HG03108 (cell line): ENCODE measurements at regions not wholly inside any gene's neighbourhood (a gene's known extent, or its start where the extent isn't known, plus 50 kb on each side); places are given as distances from the start of the nearest gene placed in this dataset.

ENCODE experiments used
- ATAC-seq: cut with Tn5 transposase; IDR thresholded peaks from one replicate; pipeline ENCODE4 v1.9.1; 2021; ENCODE audit warnings: moderate library complexity; ENCODE audit not compliant: unreplicated experiment

DNA sequence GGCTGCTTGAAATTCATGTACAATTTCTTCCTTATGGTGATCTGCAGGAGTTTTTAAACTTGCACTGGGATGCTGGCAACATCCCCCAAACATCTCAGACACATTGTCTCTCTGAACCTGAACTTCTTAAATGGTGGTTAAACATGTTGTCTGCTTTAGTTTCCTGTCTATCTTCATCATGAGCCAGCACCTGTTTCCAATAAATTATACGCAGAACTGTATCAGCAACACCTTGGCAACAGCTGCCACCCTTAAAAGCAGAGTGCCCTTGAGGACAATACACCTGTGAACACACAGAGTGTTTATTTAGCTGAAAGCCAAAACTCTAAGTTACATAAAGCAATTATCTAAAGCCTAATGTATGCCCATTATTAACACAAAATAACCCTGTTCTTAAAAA is 242.9 kb downstream of the WNT5A start:
- ATAC-seq: no peak

DNA sequence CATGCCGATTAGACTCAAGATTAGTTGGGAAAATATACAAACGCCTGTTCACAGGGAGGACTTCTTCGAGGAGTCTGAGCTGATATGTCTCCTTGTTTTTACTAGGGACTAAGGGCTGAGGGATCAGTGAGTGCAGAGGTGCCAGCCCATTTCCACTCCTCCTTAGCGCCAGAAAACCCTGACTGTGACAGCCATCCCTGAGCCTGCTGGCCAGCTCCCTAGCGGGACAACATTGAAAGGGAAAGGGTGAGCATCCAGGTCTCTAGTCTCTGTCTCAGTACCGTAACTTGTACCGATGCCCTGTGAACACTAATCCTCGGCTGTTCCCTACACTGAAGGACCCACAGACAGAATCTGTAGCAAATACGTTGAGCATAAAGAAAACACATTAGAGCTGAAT is 243.4 kb downstream of the WNT5A start:
- no peak for ATAC-seq

DNA sequence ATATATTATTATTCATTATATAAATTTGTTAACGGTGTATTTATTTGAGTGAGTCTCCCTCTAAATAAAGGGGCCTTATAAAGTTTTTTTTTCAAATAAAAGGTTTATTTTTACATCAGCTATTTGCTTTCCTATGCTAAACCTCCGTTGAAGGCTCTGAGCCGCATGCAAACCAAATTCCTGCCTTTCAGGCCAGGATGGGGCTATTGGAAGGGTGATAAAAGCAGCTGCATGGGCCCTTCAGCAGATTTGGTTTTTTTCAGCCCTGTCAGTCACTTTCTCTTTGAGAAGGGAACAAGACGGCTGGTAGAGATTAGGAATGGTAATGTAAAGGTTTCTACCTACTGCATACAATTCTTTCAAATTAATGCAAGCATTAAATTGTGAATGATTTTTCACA is 244.2 kb downstream of the WNT5A start:
- ATAC-seq: no peak

DNA sequence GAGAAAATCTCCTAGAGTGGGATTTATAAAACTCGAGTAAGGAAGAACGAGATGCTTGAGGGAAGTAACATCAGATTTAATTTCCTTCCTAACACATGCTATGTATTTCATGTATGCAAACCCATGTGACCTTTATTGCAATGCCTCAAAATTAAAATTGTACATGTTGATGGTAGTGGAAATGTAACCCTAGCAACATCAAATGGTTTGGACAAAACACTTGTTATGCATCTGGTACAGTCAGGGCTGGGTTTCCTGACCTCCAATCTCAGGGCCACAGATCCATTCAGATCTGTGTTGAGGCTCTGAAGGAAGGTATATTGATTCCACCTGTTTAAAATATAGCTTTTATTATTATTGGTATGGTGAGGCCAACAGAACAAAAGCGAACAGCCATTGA is 246.0 kb downstream of the WNT5A start:
- ATAC-seq: no peak

DNA sequence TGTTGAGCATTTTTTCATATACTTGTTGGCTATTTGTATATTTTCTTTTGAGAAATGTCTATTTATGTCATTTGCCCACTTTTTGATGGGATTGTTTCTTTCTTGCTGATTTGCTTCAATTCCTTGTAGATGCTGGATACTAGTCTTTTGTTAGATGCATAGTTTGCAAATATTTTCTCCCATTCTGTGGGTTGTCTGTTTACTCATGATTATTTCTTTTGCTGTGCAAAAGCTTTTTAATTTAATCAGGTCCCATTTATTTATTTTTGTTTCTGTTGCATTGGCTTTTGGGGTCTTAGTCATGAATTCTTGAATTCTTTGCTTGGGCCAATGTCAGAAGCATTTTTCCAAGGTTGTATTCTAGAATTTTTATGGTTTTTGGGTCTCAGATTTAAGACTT is 251.7 kb downstream of the WNT5A start:
- no peak for ATAC-seq

DNA sequence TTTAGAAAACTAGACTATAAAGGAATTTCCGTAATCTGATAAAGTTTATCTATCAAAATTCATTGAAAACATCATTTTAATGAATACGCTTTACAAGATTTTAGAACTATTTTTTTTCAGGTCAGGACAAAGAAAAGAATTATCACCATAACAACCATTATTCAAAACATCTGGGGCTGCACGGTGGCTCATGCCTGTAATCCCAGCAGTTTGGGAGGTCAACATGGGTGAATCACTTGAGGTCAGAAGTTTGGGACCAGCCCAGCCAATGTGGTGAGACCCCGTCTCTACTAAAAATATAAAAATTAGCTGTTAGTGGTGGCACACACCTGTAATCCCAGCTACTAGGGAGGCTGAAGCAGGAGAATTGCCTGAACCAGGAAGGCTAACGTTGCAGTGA is 260.4 kb downstream of the WNT5A start:
- no peak for ATAC-seq

DNA sequence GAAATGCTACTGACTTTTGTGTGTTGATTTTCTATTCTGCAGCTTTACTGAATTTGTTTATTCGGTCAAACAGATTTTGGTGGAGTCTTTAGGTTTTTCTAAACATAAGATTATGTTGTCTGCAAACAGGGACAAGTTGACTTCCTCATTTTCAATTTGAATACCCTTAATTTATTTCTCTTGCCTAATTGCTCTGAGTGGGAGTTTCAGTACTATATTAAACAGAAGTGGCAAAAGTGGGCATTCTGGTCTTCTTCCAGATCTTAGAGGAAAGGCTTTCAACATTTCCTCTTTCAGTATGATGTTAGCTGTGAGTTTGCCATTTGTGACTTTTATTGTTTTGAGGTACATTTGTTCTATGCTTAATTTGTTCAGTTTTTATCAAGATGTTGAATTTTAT is 268.5 kb downstream of the WNT5A start:
- ATAC-seq: no peak

DNA sequence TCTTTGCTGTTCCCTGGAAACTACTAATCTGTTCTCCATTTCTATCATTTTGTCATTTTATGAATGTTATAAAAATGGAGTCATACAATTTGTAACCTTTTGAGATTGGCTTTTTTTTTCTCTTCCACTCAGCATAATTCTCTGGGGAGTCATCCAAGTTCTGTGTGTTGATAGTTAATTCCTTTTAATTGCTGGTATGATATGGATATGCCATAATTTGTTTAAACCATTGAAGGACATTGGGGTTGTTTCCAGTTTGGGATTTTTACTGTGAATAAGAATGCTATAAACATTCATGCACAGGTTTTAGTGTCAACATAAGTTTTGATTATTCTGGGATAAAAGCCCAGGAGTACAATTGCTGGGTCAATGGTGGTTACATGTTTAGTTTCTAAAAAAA is 279.4 kb downstream of the WNT5A start:
- no peak for ATAC-seq

DNA sequence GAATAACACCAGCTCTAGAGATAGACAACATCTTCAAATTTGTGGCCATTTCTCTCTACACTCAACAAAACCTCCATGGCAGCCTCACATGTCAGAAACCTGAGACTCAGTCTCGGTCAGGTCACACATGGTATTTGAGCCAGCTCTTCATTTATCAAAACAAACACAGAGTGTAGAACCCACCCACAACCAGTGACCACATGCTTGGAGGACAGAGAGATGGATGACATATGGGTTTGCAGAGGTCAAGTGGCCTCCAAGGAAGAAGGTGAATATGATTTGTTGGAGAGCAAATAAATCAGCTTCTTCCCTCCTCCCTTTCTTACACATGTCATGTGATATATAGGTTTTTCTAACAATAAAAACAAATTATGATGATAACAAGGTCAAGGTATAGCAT is 278.1 kb upstream of the LRTM1 start:
- no peak for ATAC-seq

DNA sequence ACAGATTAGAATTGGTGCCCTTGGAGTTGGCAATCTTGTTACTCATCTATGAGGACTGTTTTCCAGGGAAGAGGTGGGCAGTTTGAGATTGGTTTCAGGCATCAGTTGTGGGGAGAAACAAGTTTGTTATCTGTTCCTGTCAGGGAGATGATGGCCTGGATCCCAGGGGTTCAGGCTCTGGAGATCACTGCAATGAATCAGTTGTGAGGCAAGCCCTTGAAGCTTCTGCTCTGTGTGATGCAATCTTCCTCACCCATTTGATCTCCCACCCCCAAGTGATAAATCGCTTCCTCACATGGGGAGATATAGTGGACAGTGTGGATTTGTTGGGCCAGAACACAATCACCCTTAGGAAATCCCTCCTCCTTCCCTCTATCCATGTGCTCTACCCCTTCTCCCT is 276.6 kb upstream of the LRTM1 start:
- ATAC-seq: no peak

DNA sequence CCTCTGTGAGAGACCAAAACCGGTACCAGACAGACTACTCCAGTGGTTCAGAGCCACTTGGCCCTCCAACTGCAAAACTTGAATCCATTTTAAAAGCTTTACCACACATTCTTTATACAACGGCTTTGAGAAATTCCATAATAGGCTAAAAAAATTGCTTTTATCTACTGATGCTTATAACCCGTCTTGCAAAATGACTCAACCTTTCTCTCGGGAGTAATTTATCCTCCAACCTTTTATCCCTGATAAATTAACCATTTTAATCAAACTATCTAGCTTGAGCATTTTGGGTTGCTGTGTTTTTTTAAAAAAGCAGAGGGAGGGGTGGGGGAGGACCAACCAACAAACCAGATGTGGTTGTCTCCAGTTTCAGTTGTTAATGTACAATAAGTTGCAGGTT is 275.7 kb upstream of the LRTM1 start:
- no peak for ATAC-seq

DNA sequence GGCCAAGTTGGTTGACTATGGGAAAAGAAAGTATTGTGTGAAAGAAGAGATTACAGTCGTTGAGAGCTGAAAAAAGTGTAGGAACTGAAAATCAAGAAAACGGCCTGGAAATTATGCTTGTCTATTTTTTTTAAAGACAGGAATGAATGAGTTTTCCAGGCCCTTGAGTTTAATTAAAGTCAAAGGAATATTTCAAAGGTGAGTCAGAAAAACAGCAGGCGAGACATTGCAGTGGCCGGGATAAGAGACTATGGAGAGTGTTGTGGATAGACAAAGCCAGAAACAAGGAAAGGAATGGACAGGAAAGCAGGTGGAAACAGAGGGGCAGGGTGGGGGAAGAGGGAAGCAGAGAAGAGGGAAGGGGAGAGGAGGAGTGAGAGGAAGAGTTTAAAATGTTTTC is 275.1 kb upstream of the LRTM1 start:
- no peak for ATAC-seq

DNA sequence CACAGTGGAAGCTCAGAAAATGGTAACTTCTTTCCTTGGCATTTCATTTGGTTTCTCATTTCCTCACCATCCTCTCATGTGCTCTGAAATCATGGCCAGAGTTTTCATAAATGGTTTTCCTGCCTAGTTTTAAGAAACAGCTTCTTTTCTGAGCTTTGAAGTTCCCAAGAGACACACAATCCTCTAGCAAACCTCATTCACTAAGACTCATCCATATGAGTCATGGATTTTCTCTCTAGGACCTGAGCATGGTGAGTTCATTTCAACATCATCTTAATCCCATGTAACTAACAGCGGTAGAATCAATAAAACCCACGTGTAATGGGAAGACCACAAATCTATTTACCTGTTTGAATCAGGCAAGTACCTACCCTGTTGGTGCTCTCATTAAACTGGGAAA is 274.5 kb upstream of the LRTM1 start:
- no peak for ATAC-seq

DNA sequence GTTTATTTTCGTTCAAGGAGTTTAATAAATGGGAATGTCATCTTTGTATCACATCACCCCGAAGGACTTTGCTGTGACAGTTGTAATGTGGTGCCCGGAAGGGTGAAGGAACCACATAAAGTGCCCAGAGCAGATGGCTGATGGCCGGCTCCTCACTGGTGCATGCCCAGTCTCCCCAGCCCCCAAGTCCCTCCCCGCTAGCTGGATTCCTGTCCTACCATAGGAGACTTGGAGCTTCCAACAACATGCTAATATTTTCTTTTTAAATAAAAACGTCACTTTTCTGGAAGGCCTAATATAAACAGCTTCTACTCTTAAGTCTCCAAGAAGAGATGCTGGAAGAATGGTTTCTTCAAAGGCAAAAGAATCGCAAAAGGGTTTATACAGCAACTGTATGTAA is 273.9 kb upstream of the LRTM1 start:
- no peak for ATAC-seq

DNA sequence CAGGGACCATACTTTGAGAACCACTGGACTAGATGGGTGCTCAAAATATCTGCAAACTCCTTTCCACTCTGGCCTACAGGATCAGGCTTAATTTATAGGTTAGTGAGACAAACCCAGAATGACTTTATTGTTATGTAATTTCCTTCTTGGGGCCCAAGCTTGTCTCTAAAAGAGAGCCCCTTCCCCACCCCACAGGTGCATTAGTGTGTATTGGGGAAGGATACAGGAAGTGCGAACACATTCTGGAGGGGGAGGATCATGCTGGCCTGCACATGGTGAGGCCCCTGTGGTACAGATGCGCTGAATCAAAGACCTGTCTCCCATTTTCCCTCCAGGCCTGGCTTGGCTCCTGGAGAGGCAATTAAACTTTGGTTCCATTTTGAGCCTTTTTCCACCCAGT is 273.0 kb upstream of the LRTM1 start:
- ATAC-seq: no peak

DNA sequence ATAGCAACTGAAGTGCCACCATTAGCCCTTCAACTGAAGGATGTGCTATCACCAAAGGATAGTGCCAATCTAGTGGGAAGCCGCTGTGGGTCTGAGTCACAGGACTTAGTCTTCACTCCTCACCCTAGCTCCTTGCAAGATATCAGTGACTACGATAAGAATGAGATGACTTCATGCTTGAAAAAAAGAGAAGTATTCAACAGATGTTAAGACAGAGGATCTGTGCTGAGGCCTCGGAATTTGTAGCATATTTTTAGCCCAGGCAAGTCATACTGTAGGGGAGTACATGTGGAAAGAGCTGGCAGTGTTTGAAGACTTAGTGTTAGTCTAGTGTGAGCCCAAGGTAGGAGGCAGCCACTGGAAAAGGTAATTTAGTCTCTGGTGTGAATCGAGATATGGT is 270.7 kb upstream of the LRTM1 start:
- no peak for ATAC-seq

DNA sequence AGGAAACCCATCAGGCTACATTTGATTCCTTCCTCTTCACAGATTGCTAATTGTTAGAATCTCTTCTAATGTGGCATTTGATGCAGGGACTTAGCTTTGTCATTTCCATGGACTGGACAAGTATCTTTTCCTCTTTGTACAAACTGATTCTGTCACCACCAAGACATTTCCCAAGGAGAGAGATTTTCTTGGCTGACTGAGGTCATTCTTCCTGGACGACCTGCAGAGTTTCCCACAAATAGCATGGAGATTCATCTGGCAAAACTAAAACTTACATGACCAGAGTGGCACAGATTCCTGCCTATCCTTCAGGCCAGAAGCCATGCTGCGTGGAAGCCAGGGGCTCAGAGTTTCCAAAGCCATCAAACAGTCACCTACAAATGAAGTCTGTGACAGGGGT is 269.2 kb upstream of the LRTM1 start:
- no peak for ATAC-seq

DNA sequence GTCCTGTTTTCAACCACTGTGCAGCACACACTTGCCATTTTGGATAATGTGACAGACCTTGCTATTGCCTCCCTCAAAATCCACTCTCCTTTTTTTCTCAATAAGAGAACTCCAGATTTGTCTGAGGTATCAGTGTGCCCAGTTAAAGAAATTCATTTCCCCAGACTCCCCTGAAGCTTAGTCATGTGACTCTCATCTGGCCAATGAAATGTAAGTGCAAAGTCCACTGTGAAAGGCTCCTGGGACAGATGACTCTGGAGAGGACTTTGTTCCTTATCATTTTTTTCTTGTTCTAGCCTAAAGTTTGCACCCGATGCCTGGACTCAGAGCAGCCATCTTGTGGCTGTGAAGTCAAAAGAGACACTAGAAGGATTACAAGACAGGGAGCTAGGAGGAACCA is 268.6 kb upstream of the LRTM1 start:
- ATAC-seq: no peak

DNA sequence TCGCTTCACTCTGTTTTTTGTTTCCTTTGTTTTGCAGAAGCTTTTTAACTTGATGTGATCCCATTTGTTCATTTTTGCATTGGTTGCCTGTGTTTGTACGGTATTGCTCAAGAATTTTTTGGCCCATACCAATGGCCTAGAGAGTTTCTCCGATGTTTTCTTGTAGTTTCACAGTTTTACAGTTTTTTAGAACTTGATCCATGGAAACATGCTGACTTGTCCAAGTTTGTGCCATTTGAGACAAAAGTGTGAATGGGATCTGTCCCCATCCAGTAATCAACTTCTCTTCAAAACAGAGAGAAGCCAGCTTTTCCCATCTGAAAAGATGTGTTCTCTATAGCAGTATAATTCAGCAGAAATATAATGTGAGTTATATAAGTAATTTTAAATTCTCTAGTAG is 266.5 kb upstream of the LRTM1 start:
- ATAC-seq: no peak

DNA sequence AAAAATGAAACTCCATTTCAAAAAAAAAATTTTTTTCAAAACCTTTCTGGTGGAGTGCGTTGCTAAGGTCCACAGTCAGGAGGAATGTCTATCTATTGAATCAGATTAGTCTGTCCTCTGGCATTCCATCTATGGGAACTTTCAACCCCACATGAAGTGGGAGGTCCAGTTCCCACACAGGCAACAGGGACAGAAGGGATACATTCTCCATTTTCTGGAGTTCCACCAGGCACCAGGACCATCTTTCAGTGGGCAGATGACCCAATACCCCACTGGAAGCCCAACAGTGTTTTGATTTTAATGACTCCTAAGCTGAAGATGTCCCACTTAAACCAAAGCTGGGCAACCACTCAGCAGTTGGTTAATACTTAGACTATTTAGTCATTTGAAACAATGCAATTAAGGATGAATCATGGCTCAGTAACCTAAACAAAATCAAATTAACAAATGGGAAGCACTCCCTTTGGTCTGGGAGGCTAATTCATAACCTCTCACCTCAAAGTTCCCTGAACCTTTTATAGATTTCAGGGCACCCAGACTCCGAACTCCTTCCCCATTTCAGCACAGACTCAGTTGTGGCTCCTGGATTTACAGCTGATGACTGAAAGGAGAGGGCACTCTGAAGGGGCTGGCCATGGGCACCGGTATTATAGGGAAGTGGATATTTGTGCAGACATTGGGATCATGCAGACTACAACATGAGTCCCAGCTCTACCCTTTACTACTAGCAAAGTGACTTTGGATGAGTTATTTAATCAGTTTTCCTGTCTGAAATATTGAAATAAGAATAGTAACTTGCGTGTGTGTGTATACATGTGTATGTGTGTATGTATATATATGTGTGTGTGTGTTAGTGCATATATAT is 264.3 kb upstream of the LRTM1 start:
- no peak for ATAC-seq

DNA sequence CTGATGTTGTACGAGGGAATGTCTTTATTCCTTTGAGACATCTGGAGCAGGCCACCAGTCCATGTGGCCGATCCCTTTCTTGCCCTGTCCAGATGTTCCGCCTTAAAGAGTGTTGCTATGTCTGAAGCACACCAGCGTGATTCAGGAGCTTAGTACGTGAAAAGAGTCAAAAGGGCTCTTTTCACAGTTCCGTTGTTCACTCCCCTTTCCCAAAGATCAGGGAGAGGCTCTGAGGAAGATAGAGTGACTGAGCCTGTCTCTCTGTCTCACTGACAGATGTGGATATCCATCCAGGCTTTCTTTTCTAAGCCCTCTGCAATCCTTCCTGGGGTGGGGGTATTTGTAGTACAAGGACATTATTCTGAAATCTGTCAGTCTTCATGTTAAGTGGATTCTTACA is 262.5 kb upstream of the LRTM1 start:
- no peak for ATAC-seq

DNA sequence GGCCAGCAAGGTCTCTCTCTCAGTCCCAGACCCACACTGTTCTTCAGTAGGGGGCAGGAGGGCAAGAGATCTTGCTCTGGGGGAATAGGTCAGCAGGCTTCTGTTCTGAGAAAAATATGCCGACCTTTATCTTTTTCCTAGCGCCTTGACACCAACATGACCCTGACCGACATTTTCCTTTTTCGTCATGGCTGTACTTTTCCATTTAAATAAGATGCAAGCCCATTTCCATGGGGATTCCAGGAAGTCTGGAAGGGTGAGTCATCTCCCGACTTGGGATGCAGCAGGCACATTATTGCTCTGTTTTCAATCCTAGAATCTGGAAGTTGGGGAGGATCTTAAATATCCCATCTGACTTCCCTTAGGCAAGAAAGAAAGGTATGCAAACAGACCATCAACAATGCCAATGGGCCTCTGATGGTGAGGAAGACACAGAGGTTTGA is 261.5 kb upstream of the LRTM1 start:
- ATAC-seq: no peak

DNA sequence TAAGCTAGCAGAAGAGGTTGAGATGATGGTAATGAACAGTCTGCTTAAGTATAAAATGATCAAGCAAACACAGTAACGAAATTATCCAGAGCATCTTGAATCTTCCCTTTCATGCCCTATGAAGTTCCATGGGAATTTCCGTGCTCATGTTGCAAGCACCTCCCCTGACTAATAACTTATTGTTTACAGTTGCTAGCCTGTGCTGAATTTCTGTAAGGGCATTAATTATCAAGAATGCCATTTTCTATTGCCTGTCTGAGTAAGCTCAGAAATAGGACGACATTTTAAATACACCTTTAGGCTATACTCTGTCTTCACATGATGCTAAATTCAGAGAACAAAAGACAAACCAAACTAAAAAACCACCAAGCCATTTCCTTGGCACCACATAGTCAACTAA is 257.5 kb upstream of the LRTM1 start:
- no peak for ATAC-seq
